Astrocyte of the cerebellum (primary cell): ENCODE measurements at regions not wholly inside any gene's neighbourhood (a gene's known extent, or its start where the extent isn't known, plus 50 kb on each side); places are given as distances from the start of the nearest gene placed in this dataset.

Experiments used
- DNase-seq: peaks from one replicate; pipeline ENCODE4 v3.0.0-alpha.2; 2011; ENCODE audit warnings: low read depth
- H3K4me3 ChIP-seq: 2 replicates; pipeline ENCODE4 v1.5.1; 2011; ENCODE audit warnings: mild to moderate bottlenecking, low read depth, low read length, moderate library complexity
- in situ Hi-C: cut with HindIII; loops from 2 replicates; pipeline ENCODE4 v1.10.0; 2017; ENCODE audit warnings: low sequenced_read_pairs
- TF ChIP-seq, protein P1 (sequence below): IDR thresholded peaks from 2 replicates; pipeline ENCODE4 v1.5.1; 2012; ENCODE audit warnings: low read length, low read depth, moderate library complexity, mild to moderate bottlenecking; ENCODE audit errors: missing control alignments

- H3K4me3 ChIP-seq: no peak overlapping the region
- in situ Hi-C loops: no loop called here
- DNase-seq: no peak
Observed at GRCh38 chr14:83960832-83961512, 1569.0 kb upstream of the FLRT2 start.

DNA sequence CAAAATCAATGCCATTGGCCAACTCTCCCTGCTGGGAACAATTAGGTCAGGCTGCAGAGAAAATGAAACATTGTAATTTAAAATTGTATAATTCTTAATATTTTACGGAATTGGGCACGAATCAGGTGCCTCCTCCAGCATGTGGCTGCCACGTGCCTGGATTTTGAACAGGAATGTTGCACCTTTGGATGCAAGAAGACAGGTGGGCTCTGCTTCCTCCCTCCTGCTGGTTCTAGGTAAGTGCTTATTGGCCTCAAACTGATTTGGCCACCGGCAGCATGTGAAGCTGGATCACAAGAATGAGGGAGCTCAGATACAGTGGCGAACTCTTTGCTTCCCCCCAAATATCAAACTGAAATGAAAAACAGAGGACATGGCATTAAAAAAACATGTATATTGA lies 1559.9 kb upstream of the FLRT2 start:
- no peak for DNase-seq
- in situ Hi-C loops: no loop called here
- no peak overlapping the region for H3K4me3 ChIP-seq
- TF ChIP-seq, protein P1, sequence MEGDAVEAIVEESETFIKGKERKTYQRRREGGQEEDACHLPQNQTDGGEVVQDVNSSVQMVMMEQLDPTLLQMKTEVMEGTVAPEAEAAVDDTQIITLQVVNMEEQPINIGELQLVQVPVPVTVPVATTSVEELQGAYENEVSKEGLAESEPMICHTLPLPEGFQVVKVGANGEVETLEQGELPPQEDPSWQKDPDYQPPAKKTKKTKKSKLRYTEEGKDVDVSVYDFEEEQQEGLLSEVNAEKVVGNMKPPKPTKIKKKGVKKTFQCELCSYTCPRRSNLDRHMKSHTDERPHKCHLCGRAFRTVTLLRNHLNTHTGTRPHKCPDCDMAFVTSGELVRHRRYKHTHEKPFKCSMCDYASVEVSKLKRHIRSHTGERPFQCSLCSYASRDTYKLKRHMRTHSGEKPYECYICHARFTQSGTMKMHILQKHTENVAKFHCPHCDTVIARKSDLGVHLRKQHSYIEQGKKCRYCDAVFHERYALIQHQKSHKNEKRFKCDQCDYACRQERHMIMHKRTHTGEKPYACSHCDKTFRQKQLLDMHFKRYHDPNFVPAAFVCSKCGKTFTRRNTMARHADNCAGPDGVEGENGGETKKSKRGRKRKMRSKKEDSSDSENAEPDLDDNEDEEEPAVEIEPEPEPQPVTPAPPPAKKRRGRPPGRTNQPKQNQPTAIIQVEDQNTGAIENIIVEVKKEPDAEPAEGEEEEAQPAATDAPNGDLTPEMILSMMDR: no peak

More at GRCh38 chr14:83960832-83961512, 1569.0 kb upstream of the FLRT2 start:
- TF ChIP-seq, protein P1: no peak

- DNase-seq: no peak
- TF ChIP-seq, protein P1: no peak
- no peak overlapping the region for H3K4me3 ChIP-seq
- in situ Hi-C loops: no loop called here
Observed at GRCh38 chr14:83972631-83973030, 1557.3 kb upstream of the FLRT2 start.

DNA sequence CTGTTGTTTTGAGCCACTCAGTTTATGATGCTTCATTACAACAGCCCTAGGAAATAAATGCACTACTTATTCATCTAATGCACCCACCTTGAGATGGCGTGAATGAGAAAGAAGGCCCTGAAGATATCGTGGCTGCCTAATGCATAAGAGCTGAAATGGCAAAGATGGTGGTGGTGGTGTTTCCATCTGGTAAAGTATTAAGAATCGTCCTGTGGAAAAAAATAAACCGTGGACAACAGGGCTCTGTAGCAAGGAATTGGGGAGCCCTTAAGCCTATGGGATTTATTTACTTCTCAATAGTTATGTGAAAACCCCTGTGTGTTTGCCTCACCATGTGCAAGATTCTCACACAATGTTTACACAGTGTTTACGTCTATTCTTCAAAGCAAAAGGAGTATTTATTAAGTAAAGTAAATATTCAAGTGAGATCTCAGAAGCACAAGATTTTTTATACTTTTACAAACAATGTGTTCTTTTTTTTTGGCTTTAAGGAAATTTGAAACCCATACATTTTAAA lies 1555.2 kb upstream of the FLRT2 start:
- H3K4me3 ChIP-seq: no peak overlapping the region
- TF ChIP-seq, protein P1: no peak
- in situ Hi-C loops: no loop called here
- DNase-seq: no peak

- no peak overlapping the region for H3K4me3 ChIP-seq
- TF ChIP-seq, protein P1: no peak
- in situ Hi-C loops: no loop called here
- DNase-seq: no peak
Observed at GRCh38 chr14:83975435-83975834, 1554.5 kb upstream of the FLRT2 start.

DNA sequence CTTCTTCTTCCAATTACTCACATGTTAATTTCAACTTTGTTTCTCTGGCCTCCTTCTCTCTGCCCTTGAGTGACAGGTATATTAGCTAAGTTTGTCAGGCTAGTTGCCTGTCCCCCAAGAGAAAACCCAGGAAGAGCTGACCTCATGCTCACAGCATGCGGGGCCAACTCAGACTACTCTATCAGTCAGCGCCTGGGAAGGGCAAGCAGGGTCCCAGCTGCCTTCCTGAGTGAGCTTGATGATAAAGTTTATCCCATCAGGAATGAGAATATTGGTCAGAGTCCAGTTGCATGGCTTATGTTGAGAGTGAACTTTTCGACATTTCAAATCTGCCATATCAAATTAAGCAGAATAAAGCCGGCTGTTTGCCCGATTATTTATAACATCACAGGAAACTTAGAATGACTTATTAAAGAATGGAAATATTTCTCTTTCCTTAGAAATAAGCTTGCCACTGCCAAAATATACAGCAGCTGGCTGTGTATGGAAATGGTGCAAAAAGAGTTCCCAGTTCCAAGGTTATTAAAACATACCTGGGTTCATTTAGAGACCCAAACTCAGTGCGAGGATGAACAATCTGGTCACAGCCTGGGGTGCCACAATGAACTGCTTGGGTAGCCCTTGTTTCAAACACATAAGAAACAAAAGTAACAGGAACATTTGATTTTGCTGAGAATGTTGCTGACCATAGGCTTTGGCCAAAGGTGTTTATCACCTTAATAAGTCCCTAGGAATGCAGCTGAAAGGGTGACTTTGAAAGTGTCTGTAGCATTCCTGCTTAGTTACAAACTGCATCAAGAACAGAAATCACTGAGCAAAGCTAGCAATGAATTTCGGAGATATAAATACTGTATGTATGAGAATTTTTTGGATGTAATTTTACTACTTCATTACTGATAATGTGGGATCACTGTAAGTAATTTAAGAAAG lies 1553.8 kb upstream of the FLRT2 start:
- in situ Hi-C loops: no loop called here
- no peak overlapping the region for H3K4me3 ChIP-seq
- TF ChIP-seq, protein P1: no peak
- DNase-seq: no peak
